ENCODE measurements at regions not wholly inside any gene's neighbourhood (a gene's known extent, or its start where the extent isn't known, plus 50 kb on each side); places are given as distances from the start of the nearest gene placed in this dataset.

DNA sequence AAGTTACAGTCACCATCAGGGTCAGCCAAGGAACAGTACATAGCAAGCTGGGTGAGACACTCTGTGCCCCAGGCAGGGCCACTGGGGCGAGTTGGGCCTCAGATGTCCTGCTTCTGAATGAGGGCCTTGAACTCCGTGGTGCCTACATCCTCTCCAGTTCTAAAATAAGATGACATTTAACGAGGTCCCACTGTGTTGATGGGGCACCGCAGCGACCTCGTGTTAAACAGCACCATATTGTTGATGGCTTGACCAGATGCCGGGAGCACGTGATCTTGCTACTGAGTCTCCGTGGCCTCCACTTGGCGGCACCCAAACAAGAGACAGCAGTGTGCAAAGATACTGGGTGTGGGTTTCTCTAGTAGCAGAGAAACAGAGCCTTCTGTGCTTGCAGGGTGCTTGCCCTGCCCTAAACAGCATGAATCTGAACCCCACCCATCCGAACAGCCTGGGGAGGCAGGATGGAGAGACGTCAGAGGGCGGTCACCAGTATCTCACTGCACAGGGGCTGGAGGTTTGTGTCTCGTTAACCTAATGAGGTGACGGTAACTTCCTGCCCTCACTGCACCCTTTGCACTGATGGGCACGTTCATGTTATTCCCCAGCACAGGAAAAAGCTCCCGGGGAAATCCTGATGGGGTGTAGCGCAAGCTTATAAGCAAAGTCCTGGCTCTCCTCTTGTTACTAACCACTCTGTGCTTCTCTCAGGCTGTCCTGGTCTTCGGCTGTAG lies 324.4 kb downstream of the AJAP1 start:
- TF ChIP-seq, protein P1, sequence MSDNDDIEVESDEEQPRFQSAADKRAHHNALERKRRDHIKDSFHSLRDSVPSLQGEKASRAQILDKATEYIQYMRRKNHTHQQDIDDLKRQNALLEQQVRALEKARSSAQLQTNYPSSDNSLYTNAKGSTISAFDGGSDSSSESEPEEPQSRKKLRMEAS (IDR thresholded peaks at IDR 0.05): no peak
- TF ChIP-seq EGR1 (IDR thresholded peaks at IDR 0.05) (no peak), YY1 (IDR thresholded peaks at IDR 0.05; ENCODE audit: low read depth) (no peak), ZBTB7A (IDR thresholded peaks at IDR 0.05; ENCODE audit: low read depth) (no peak), TAF1 (IDR thresholded peaks at IDR 0.05; ENCODE audit: low read depth) (no peak), RAD21 (IDR thresholded peaks at IDR 0.05; ENCODE audit: low read depth) (no peak), CREB1 (IDR thresholded peaks at IDR 0.05; ENCODE audit: low read depth) (no peak), TCF12 (IDR thresholded peaks at IDR 0.05; ENCODE audit: low read depth) (no peak), TEAD4 (IDR thresholded peaks at IDR 0.05) (no peak), NFIC (IDR thresholded peaks at IDR 0.05) (no peak)
- TF ChIP-seq, protein P2, sequence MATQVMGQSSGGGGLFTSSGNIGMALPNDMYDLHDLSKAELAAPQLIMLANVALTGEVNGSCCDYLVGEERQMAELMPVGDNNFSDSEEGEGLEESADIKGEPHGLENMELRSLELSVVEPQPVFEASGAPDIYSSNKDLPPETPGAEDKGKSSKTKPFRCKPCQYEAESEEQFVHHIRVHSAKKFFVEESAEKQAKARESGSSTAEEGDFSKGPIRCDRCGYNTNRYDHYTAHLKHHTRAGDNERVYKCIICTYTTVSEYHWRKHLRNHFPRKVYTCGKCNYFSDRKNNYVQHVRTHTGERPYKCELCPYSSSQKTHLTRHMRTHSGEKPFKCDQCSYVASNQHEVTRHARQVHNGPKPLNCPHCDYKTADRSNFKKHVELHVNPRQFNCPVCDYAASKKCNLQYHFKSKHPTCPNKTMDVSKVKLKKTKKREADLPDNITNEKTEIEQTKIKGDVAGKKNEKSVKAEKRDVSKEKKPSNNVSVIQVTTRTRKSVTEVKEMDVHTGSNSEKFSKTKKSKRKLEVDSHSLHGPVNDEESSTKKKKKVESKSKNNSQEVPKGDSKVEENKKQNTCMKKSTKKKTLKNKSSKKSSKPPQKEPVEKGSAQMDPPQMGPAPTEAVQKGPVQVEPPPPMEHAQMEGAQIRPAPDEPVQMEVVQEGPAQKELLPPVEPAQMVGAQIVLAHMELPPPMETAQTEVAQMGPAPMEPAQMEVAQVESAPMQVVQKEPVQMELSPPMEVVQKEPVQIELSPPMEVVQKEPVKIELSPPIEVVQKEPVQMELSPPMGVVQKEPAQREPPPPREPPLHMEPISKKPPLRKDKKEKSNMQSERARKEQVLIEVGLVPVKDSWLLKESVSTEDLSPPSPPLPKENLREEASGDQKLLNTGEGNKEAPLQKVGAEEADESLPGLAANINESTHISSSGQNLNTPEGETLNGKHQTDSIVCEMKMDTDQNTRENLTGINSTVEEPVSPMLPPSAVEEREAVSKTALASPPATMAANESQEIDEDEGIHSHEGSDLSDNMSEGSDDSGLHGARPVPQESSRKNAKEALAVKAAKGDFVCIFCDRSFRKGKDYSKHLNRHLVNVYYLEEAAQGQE (IDR thresholded peaks at IDR 0.05; ENCODE audit: low read depth): no peak
- TF ChIP-seq, protein P3, sequence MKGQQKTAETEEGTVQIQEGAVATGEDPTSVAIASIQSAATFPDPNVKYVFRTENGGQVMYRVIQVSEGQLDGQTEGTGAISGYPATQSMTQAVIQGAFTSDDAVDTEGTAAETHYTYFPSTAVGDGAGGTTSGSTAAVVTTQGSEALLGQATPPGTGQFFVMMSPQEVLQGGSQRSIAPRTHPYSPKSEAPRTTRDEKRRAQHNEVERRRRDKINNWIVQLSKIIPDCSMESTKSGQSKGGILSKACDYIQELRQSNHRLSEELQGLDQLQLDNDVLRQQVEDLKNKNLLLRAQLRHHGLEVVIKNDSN (IDR thresholded peaks at IDR 0.05): no peak

DNA sequence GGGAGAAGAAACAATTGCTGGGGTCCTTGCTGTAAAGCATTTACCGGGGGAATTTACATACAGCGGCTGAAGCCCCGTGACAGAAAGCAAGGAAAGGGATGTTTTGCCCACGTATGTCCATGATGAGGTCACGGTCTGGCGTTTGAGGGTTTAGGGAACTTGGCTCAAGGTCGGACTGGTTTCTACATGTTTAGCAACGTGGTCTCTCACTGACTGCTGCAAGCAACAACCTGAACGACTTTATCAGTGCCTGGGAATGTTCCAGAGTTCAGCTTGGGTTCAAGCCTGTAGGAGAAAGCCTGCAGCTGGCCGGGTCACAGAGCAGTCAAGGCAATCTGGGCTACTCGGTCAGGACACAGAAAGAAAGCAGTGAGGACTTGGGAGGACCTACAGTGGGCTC lies 323.3 kb downstream of the AJAP1 start:
- TF ChIP-seq, protein P2 (IDR thresholded peaks at IDR 0.05; ENCODE audit: low read depth): no peak
- TF ChIP-seq EP300 (IDR thresholded peaks at IDR 0.05; ENCODE audit: borderline replicate concordance): no peak
- TF ChIP-seq RAD21 (IDR thresholded peaks at IDR 0.05; ENCODE audit: low read depth): no peak
- TF ChIP-seq CREB1 (IDR thresholded peaks at IDR 0.05; ENCODE audit: low read depth): no peak
- no peak for TF ChIP-seq TAF1 (IDR thresholded peaks at IDR 0.05; ENCODE audit: low read depth)
- TF ChIP-seq EGR1 (IDR thresholded peaks at IDR 0.05): no peak
- TF ChIP-seq YY1 (IDR thresholded peaks at IDR 0.05; ENCODE audit: low read depth): no peak
- TF ChIP-seq ZBTB7A (IDR thresholded peaks at IDR 0.05; ENCODE audit: low read depth): no peak
- no peak for TF ChIP-seq CEBPB (IDR thresholded peaks at IDR 0.05)
- no peak for TF ChIP-seq TCF12 (IDR thresholded peaks at IDR 0.05; ENCODE audit: low read depth)
- TF ChIP-seq FOXM1 (IDR thresholded peaks at IDR 0.05; ENCODE audit: borderline replicate concordance, low read depth): no peak
- TF ChIP-seq, protein P1 (IDR thresholded peaks at IDR 0.05): no peak
- no peak for TF ChIP-seq NFIC (IDR thresholded peaks at IDR 0.05)

DNA sequence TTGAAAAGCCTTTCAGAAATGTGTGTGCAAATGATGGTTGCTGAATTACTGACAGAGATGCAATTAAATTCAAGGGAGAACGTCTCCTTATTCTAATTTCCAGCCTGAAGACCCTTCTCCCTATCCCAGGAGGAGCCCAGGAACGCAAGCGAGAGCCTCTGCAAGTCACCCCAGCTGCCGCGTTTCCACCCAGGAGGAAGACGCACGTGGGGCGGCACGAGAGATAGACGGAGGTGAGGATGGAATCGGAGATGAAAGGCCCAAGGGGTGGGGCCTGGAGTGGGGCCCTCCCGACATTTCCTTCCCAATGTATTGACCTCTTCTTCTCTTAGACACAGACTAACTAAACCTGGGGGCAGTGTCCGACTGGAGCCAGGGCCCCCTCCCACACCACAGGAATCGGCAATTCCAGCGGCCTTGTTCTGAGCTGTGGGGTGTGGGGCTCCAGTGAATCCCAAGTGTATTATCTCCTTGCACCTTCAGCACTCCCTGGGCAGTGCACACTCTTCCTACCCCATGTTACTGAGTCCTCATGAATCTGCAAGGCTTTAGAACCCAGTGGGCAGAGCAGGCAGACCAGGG lies 322.5 kb downstream of the AJAP1 start:
- TF ChIP-seq, protein P2 (IDR thresholded peaks at IDR 0.05; ENCODE audit: low read depth): no peak
- TF ChIP-seq ZBTB7A (IDR thresholded peaks at IDR 0.05; ENCODE audit: low read depth) (no peak), NFIC (IDR thresholded peaks at IDR 0.05) (no peak), TEAD4 (IDR thresholded peaks at IDR 0.05) (no peak), YY1 (IDR thresholded peaks at IDR 0.05; ENCODE audit: low read depth) (no peak), RAD21 (IDR thresholded peaks at IDR 0.05; ENCODE audit: low read depth) (no peak), TCF12 (IDR thresholded peaks at IDR 0.05; ENCODE audit: low read depth) (no peak), CEBPB (IDR thresholded peaks at IDR 0.05) (no peak), TAF1 (IDR thresholded peaks at IDR 0.05; ENCODE audit: low read depth) (no peak)
- TF ChIP-seq, protein P1 (IDR thresholded peaks at IDR 0.05): no peak

DNA sequence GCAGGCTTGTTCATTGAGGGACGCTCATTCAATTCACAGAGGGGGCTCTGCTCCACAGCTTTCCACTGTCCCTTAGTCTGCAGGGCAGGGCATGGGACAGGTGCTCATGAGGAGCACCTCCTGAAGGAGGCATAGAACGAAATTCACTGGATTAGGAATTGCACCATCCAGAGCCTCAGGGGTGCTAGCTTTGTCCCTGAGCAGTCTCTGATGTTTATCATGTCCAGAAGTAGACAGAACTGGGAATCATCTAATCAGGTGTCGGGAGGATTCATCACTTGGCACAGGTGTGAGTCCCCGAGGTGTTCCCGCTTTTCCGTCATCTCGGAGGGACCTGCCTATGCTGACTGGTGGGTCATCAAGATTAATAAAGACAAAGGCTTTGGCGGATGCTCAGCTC lies 321.4 kb downstream of the AJAP1 start:
- TF ChIP-seq TCF12 (IDR thresholded peaks at IDR 0.05; ENCODE audit: low read depth) (no peak), RAD21 (IDR thresholded peaks at IDR 0.05; ENCODE audit: low read depth) (no peak), TEAD4 (IDR thresholded peaks at IDR 0.05) (no peak), EGR1 (IDR thresholded peaks at IDR 0.05) (no peak), ZBTB7A (IDR thresholded peaks at IDR 0.05; ENCODE audit: low read depth) (no peak)

Data from Ishikawa (cell line).